ENCODE measurements at regions not wholly inside any gene's neighbourhood (a gene's known extent, or its start where the extent isn't known, plus 50 kb on each side); places are given as distances from the start of the nearest gene placed in this dataset.

- no peaks in the 10 kb centered on the region for H3K9me3 ChIP-seq (ENCODE audit: control insufficient read depth in 2 of 3, insufficient read depth in 1 of 3, low read length in 3 of 3)
- no peak for FAIRE-seq
- no peak overlapping the region for H3K4me3 ChIP-seq (ENCODE audit: low read length in 3 of 3)
- H3K27me3 ChIP-seq (ENCODE audit: control insufficient read depth, insufficient read depth, low read length), result no peaks in the 10 kb centered on the region
- intact Hi-C loops (cut with DNase I), result no loop called here
- H3K9ac ChIP-seq (ENCODE audit: low read length in 3 of 3), result no peak overlapping the region
- no peaks in the 10 kb centered on the region for H3K36me3 ChIP-seq (ENCODE audit: control insufficient read depth in 2 of 3, insufficient read depth in 3 of 3, low read length in 3 of 3)
- DNase-seq, result no peak
- H3K27ac ChIP-seq (ENCODE audit: low read depth in 2 of 2, low read length in 2 of 2), result no peak overlapping the region
- no peaks in the 10 kb centered on the region for H3K4me1 ChIP-seq (ENCODE audit: control insufficient read depth in 2 of 3, insufficient read depth in 2 of 3, low read depth in 1 of 3, low read length in 3 of 3)
- TF ChIP-seq, protein P1, sequence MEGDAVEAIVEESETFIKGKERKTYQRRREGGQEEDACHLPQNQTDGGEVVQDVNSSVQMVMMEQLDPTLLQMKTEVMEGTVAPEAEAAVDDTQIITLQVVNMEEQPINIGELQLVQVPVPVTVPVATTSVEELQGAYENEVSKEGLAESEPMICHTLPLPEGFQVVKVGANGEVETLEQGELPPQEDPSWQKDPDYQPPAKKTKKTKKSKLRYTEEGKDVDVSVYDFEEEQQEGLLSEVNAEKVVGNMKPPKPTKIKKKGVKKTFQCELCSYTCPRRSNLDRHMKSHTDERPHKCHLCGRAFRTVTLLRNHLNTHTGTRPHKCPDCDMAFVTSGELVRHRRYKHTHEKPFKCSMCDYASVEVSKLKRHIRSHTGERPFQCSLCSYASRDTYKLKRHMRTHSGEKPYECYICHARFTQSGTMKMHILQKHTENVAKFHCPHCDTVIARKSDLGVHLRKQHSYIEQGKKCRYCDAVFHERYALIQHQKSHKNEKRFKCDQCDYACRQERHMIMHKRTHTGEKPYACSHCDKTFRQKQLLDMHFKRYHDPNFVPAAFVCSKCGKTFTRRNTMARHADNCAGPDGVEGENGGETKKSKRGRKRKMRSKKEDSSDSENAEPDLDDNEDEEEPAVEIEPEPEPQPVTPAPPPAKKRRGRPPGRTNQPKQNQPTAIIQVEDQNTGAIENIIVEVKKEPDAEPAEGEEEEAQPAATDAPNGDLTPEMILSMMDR (IDR thresholded peaks at IDR 0.05; ENCODE audit: borderline replicate concordance, extremely low read depth, insufficient read depth), result no peak
Measured at GRCh38 chr13:82593239-82593638, 1289.0 kb downstream of the SLITRK1 start.

DNA sequence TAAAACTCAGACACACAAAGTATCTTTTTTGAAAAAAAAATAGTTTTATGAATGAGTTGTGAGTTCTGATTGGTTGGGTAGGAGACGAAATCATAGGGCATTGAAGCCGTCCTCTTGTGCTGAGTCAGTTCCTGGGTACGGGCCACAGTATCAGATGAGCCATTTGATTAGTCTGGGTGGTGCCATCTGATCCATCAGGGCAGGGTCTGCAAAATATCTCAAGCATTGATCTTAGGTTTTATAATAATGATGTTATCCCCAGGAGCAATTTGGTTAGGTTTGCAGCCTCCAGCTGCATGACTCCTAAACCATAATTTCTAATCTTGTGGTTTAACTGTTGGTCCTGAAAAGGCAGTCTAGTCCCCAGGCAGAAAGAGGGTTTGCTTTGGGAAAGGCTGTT lies 1310.6 kb downstream of the SLITRK1 start:
- no peaks in the 10 kb centered on the region for H3K27me3 ChIP-seq (ENCODE audit: control insufficient read depth, insufficient read depth, low read length)
- H3K4me1 ChIP-seq (ENCODE audit: control insufficient read depth in 2 of 3, insufficient read depth in 2 of 3, low read depth in 1 of 3, low read length in 3 of 3), result no peaks in the 10 kb centered on the region
- DNase-seq (no peak), FAIRE-seq (no peak)
- H3K9ac ChIP-seq (ENCODE audit: low read length in 3 of 3), result no peak overlapping the region
- no peaks in the 10 kb centered on the region for H3K36me3 ChIP-seq (ENCODE audit: control insufficient read depth in 2 of 3, insufficient read depth in 3 of 3, low read length in 3 of 3)
- H3K4me3 ChIP-seq (ENCODE audit: low read length in 3 of 3), result no peak overlapping the region
- no peak overlapping the region for H3K27ac ChIP-seq (ENCODE audit: low read depth in 2 of 2, low read length in 2 of 2)
- intact Hi-C loops (cut with DNase I), result no loop called here
- TF ChIP-seq, protein P1 (IDR thresholded peaks at IDR 0.05; ENCODE audit: borderline replicate concordance, extremely low read depth, insufficient read depth), result no peak
- peaks cover 0 to 4% (median 0%) of the 10 kb centered on the region in 3 donors for H3K9me3 ChIP-seq (ENCODE audit: control insufficient read depth in 2 of 3, insufficient read depth in 1 of 3, low read length in 3 of 3)

GRCh38 chr13:82569581-82569980 lies 1312.7 kb downstream of the SLITRK1 start:
- H3K9ac ChIP-seq (ENCODE audit: low read length in 3 of 3), result no peak overlapping the region
- no peak overlapping the region for H3K4me3 ChIP-seq (ENCODE audit: low read length in 3 of 3)
- no peak for FAIRE-seq
- H3K27me3 ChIP-seq (ENCODE audit: control insufficient read depth, insufficient read depth, low read length), result no peaks in the 10 kb centered on the region
- no peaks in the 10 kb centered on the region for H3K36me3 ChIP-seq (ENCODE audit: control insufficient read depth in 2 of 3, insufficient read depth in 3 of 3, low read length in 3 of 3)
- TF ChIP-seq, protein P1 (IDR thresholded peaks at IDR 0.05; ENCODE audit: borderline replicate concordance, extremely low read depth, insufficient read depth), result no peak
- H3K27ac ChIP-seq (ENCODE audit: low read depth in 2 of 2, low read length in 2 of 2), result no peak overlapping the region
- no peak for DNase-seq
- intact Hi-C loops (cut with DNase I), result no loop called here
- no peaks in the 10 kb centered on the region for H3K4me1 ChIP-seq (ENCODE audit: control insufficient read depth in 2 of 3, insufficient read depth in 2 of 3, low read depth in 1 of 3, low read length in 3 of 3)
- H3K9me3 ChIP-seq (ENCODE audit: control insufficient read depth in 2 of 3, insufficient read depth in 1 of 3, low read length in 3 of 3), result no peaks in the 10 kb centered on the region

DNA sequence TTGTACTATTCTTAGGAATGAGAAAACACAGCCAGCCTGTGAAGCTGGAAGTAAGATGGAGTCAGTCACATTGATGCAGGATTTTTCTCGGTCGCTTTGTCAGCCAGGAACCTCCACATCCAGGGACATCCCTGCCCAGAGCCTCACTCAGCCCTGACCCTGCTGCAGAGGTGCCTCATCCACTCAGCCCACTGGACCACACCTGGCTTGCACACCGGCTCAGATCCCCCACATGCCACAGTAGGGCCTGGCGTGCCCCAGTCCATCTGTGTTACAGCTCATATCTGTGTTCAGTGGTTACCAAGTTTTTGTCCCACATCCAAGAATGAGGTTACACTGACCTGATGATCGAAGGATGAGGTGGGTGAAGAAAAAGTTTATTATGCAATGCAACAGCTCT lies 1315.4 kb downstream of the SLITRK1 start:
- no peak overlapping the region for H3K4me3 ChIP-seq (ENCODE audit: low read length in 3 of 3)
- H3K27me3 ChIP-seq (ENCODE audit: control insufficient read depth, insufficient read depth, low read length), result no peaks in the 10 kb centered on the region
- DNase-seq (no peak), FAIRE-seq (no peak)
- TF ChIP-seq, protein P1 (IDR thresholded peaks at IDR 0.05; ENCODE audit: borderline replicate concordance, extremely low read depth, insufficient read depth), result no peak
- H3K36me3 ChIP-seq (ENCODE audit: control insufficient read depth in 2 of 3, insufficient read depth in 3 of 3, low read length in 3 of 3), result no peaks in the 10 kb centered on the region
- no peak overlapping the region for H3K27ac ChIP-seq (ENCODE audit: low read depth in 2 of 2, low read length in 2 of 2)
- intact Hi-C loops (cut with DNase I), result no loop called here
- no peaks in the 10 kb centered on the region for H3K4me1 ChIP-seq (ENCODE audit: control insufficient read depth in 2 of 3, insufficient read depth in 2 of 3, low read depth in 1 of 3, low read length in 3 of 3)
- H3K9me3 ChIP-seq (ENCODE audit: control insufficient read depth in 2 of 3, insufficient read depth in 1 of 3, low read length in 3 of 3), result no peaks in the 10 kb centered on the region
- no peak overlapping the region for H3K9ac ChIP-seq (ENCODE audit: low read length in 3 of 3)
